SK-N-SH (cell line): ENCODE measurements at regions not wholly inside any gene's neighbourhood (a gene's known extent, or its start where the extent isn't known, plus 50 kb on each side); places are given as distances from the start of the nearest gene placed in this dataset.

Experiments used
- CTCF ChIA-PET: fragments of 300-600, 350-600 bp; formaldehyde crosslinking; extraction: SDS; loops from one replicate; lab custom pipeline; 2021; lab: Yijun Ruan, JAX
- POLR2A ChIA-PET: fragments of 350-600 bp; sonication (Branson Sonifier 250); formaldehyde crosslinking; extraction: SDS; loops from one replicate; lab custom pipeline; 2020; ENCODE audit warnings: antibody characterized with exemption, inconsistent platforms; lab: Yijun Ruan, JAX
- DNase-seq: peaks from one replicate; pipeline ENCODE4 v3.0.0; 2012
- H2AFZ ChIP-seq: fragments of 200-600 bp; sonication (generic); 2 replicates; pipeline ENCODE4 v1.8.1; 2016; ENCODE audit warnings: antibody characterized with exemption, mild to moderate bottlenecking, low read depth
- H3F3A ChIP-seq: fragments of 200-600 bp; sonication (generic); replicated peaks from 2 replicates; pipeline ENCODE3; 2016; ENCODE audit warnings: antibody characterized with exemption, mild to moderate bottlenecking; ENCODE audit not compliant: insufficient read depth
- H3K27ac ChIP-seq, 2 experiments: fragments of 200-500 bp in 1 of 2; fragments of 200-600 bp in 1 of 2; sonication (Bioruptor generic) in 1 of 2; sonication (generic), shearing (Covaris generic) in 1 of 2; 2 replicates each; pipeline versions ENCODE4 v1.5.1 to v1.6.1; 2014 to 2016; ENCODE audit warnings: low read depth in 2 of 2, inconsistent platforms in 1 of 2, low read length in 1 of 2, mild to moderate bottlenecking in 1 of 2, mixed read lengths in 1 of 2
- H3K27me3 ChIP-seq: fragments of 200-600 bp; sonication (generic), shearing (Covaris generic); 2 replicates; pipeline ENCODE4 v1.6.1; 2016; ENCODE audit warnings: mixed run types; ENCODE audit not compliant: insufficient read depth
- H3K36me3 ChIP-seq, 2 experiments: fragments of 200-500 bp in 1 of 2; fragments of 200-600 bp in 1 of 2; sonication (Bioruptor generic) in 1 of 2; sonication (generic) in 1 of 2; replicated peaks in 1 of 2; 2 replicates each; pipeline versions ENCODE3 to v1.5.1; 2014 to 2016; ENCODE audit warnings: low read length in 1 of 2, mild to moderate bottlenecking in 1 of 2; ENCODE audit not compliant: insufficient read depth in 2 of 2, control insufficient read depth in 1 of 2
- H3K4me1 ChIP-seq, 2 experiments: fragments of 200-500 bp in 1 of 2; fragments of 200-600 bp in 1 of 2; sonication (Bioruptor generic) in 1 of 2; sonication (generic), shearing (Covaris generic) in 1 of 2; 2 replicates each; pipeline versions ENCODE4 v1.5.1 to v1.6.1; 2014 to 2016; ENCODE audit warnings: low read depth in 1 of 2, low read length in 1 of 2, mixed run types in 1 of 2; ENCODE audit not compliant: insufficient read depth in 2 of 2, control insufficient read depth in 1 of 2
- H3K4me2 ChIP-seq: fragments of 200-600 bp; sonication (generic), shearing (Covaris generic); 2 replicates; pipeline ENCODE4 v1.6.1; 2017; ENCODE audit warnings: mixed run types
- H3K4me3 ChIP-seq, 2 experiments: fragments of 200-500 bp in 1 of 2; fragments of 200-600 bp in 1 of 2; sonication (Bioruptor generic) in 1 of 2; sonication (generic), shearing (Covaris generic) in 1 of 2; 2 replicates each; pipeline versions ENCODE4 v1.5.1 to v1.8.1; 2014 to 2016; ENCODE audit warnings: low read depth in 2 of 2, inconsistent platforms in 1 of 2, low read length in 1 of 2, mild to moderate bottlenecking in 1 of 2, mixed read lengths in 1 of 2, moderate library complexity in 1 of 2
- H3K79me2 ChIP-seq: fragments of 200-600 bp; sonication (generic); 2 replicates; pipeline ENCODE4 v1.8.1; 2017; ENCODE audit warnings: mild to moderate bottlenecking; ENCODE audit not compliant: insufficient read depth
- H3K9ac ChIP-seq: fragments of 200-600 bp; sonication (generic); 2 replicates; pipeline ENCODE4 v1.6.1; 2017; ENCODE audit warnings: mixed run types
- H3K9me2 ChIP-seq: fragments of 200-600 bp; sonication (generic); 2 replicates; pipeline ENCODE4 v1.6.1; 2017; ENCODE audit warnings: mixed run types
- H3K9me3 ChIP-seq: fragments of 200-600 bp; sonication (generic); 2 replicates; pipeline ENCODE4 v1.6.1; 2017; ENCODE audit warnings: mixed run types, mild to moderate bottlenecking, moderate library complexity
- H4K20me1 ChIP-seq: fragments of 200-600 bp; sonication (generic); 2 replicates; pipeline ENCODE4 v1.6.1; 2017; ENCODE audit warnings: mild to moderate bottlenecking, mixed run types; ENCODE audit not compliant: insufficient read depth
- ELF1 ChIP-seq: IDR thresholded peaks from 2 replicates; pipeline ENCODE4 v1.4.0; 2012
- EP300 ChIP-seq, 2 experiments: IDR thresholded peaks; 2 replicates each; pipeline versions ENCODE4 v1.4.0 to v1.6.1; 2012; ENCODE audit warnings: borderline replicate concordance in 1 of 2, low read depth in 1 of 2, low read length in 1 of 2
- FOXJ3 ChIP-seq: sonication (generic); formaldehyde crosslinking; IDR thresholded peaks from 2 replicates; pipeline ENCODE4 v1.5.1; 2020; ENCODE audit warnings: mild to moderate bottlenecking, missing genetic modification reagents
- FOXM1 ChIP-seq: IDR thresholded peaks from 2 replicates; pipeline ENCODE4 v1.4.0; 2012; ENCODE audit warnings: low read depth, mild to moderate bottlenecking
- GABPA ChIP-seq: IDR thresholded peaks from 2 replicates; pipeline ENCODE4 v1.4.0; 2012; ENCODE audit warnings: low read depth, mild to moderate bottlenecking
- JUND ChIP-seq: IDR thresholded peaks from 2 replicates; pipeline ENCODE4 v1.4.0; 2012
- NFIC ChIP-seq: IDR thresholded peaks from 2 replicates; pipeline ENCODE4 v1.4.0; 2012; ENCODE audit warnings: borderline replicate concordance
- RAD21 ChIP-seq: IDR thresholded peaks from 2 replicates; pipeline ENCODE4 v1.6.1; 2012; ENCODE audit warnings: mild to moderate bottlenecking, low read length
- RCOR1 ChIP-seq: fragments of 150-350 bp; IDR thresholded peaks from 2 replicates; pipeline ENCODE4 v1.6.1; 2017; ENCODE audit warnings: antibody characterized with exemption, low read length
- RFX5 ChIP-seq: IDR thresholded peaks from 2 replicates; pipeline ENCODE4 v1.6.1; 2012; ENCODE audit warnings: mild to moderate bottlenecking, improper control_type of control experiment, low read length
- RXRA ChIP-seq: IDR thresholded peaks from 2 replicates; pipeline ENCODE4 v1.4.0; 2012; ENCODE audit warnings: low read depth, mild to moderate bottlenecking, borderline replicate concordance
- SIN3A ChIP-seq: IDR thresholded peaks from 2 replicates; pipeline ENCODE4 v1.6.1; 2012; ENCODE audit warnings: low read depth, mild to moderate bottlenecking, low read length, moderate library complexity, borderline replicate concordance
- SMC3 ChIP-seq: IDR thresholded peaks from 2 replicates; pipeline ENCODE4 v1.6.1; 2012; ENCODE audit warnings: low read depth, low read length, improper control_type of control experiment
- TAF1 ChIP-seq: IDR thresholded peaks from 2 replicates; pipeline ENCODE4 v1.6.1; 2012; ENCODE audit warnings: low read depth, mild to moderate bottlenecking, low read length, moderate library complexity, borderline replicate concordance
- TCF12 ChIP-seq: IDR thresholded peaks from 2 replicates; pipeline ENCODE4 v1.4.0; 2012
- TEAD4 ChIP-seq: IDR thresholded peaks from 2 replicates; pipeline ENCODE4 v1.4.0; 2012; ENCODE audit warnings: mild to moderate bottlenecking, borderline replicate concordance; ENCODE audit not compliant: insufficient read depth
- YY1 ChIP-seq: IDR thresholded peaks from 2 replicates; pipeline ENCODE4 v1.4.0; 2012; ENCODE audit warnings: low read depth, mild to moderate bottlenecking
- WGBS: methylation state at CpG from one replicate; pipeline ENCODE4 v1.1.6; 2017; ENCODE audit warnings: low lambda C conversion rate; 5-methylcytosine and 5-hydroxymethylcytosine counted together
- TF ChIP-seq, protein P1 (sequence below): fragments of 200-600 bp; sonication (generic); IDR thresholded peaks from 2 replicates; pipeline ENCODE4 v1.6.1; 2017; ENCODE audit warnings: antibody characterized with exemption, mild to moderate bottlenecking, moderate library complexity
- TF ChIP-seq, protein P2 (sequence below): IDR thresholded peaks from 2 replicates; pipeline ENCODE4 v1.4.0; 2012; ENCODE audit warnings: low read depth, borderline replicate concordance
- TF ChIP-seq, protein P3 (sequence below): IDR thresholded peaks from 2 replicates; pipeline ENCODE4 v1.6.1; 2012; ENCODE audit warnings: mild to moderate bottlenecking, low read depth, low read length, moderate library complexity

- no peak for DNase-seq
- ChIA-PET CTCF (no interaction called here), POLR2A (no interaction called here)
- TF ChIP-seq TAF1 (no peak), TEAD4 (no peak), RFX5 (no peak), RCOR1 (no peak), TCF12 (no peak), SMC3 (no peak), SIN3A (no peak), JUND (no peak), RAD21 (no peak)
- TF ChIP-seq, protein P1, sequence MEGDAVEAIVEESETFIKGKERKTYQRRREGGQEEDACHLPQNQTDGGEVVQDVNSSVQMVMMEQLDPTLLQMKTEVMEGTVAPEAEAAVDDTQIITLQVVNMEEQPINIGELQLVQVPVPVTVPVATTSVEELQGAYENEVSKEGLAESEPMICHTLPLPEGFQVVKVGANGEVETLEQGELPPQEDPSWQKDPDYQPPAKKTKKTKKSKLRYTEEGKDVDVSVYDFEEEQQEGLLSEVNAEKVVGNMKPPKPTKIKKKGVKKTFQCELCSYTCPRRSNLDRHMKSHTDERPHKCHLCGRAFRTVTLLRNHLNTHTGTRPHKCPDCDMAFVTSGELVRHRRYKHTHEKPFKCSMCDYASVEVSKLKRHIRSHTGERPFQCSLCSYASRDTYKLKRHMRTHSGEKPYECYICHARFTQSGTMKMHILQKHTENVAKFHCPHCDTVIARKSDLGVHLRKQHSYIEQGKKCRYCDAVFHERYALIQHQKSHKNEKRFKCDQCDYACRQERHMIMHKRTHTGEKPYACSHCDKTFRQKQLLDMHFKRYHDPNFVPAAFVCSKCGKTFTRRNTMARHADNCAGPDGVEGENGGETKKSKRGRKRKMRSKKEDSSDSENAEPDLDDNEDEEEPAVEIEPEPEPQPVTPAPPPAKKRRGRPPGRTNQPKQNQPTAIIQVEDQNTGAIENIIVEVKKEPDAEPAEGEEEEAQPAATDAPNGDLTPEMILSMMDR: no peak
- H3K4me2 ChIP-seq: no peak overlapping the region
- H3K79me2 ChIP-seq: no peaks in the 10 kb centered on the region
- no peaks in the 10 kb centered on the region for H3K9me3 ChIP-seq
- no peaks in the 10 kb centered on the region for H3K9me2 ChIP-seq
- H3K36me3 ChIP-seq: no peaks in the 10 kb centered on the region
- H3K4me1 ChIP-seq: peaks cover 0 to 9% of the 10 kb centered on the region in 2 experiments; a peak in 2 of 4 replicates
- H3K27ac ChIP-seq: no peak overlapping the region
- H3K9ac ChIP-seq: no peak overlapping the region
- no peaks in the 10 kb centered on the region for H4K20me1 ChIP-seq
- H2AFZ ChIP-seq: no peak overlapping the region
- peaks cover 14% of the 10 kb centered on the region for H3F3A ChIP-seq
- no peaks in the 10 kb centered on the region for H3K27me3 ChIP-seq
- H3K4me3 ChIP-seq: no peak overlapping the region
Measured at GRCh38 chr2:189382668-189383067, 58.6 kb upstream of the WDR75 start.

DNA sequence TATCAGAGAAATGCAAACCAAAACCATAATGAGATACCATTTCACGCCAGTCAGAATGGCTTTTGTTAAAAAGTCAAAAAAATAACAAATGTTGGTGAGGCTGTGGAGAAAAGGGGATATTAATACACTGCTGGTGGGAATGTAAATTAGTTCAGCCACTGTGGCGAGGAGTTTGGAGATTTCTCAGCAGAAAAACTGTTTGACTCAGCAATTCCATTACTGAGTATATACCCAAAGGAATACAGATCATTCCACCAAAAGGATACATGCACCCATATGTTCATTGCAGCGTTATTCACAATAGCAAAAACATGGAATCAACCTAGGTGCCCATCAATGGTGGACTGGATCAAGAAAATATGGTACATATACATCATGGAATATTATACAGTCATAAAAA is 54.5 kb upstream of the WDR75 start:
- CTCF ChIA-PET: no interaction called here
- H3K9ac ChIP-seq: no peak overlapping the region
- H3K4me1 ChIP-seq: no peaks in the 10 kb centered on the region; a peak in 1 of 4 replicates
- no peaks in the 10 kb centered on the region for H3K27me3 ChIP-seq
- no peak for DNase-seq
- H3K4me2 ChIP-seq: no peak overlapping the region
- no peak overlapping the region for H3K27ac ChIP-seq
- no peaks in the 10 kb centered on the region for H4K20me1 ChIP-seq
- H3K9me3 ChIP-seq: no peaks in the 10 kb centered on the region
- TF ChIP-seq FOXM1 (no peak), RXRA (no peak)
- H2AFZ ChIP-seq: no peak overlapping the region
- WGBS: 79% methylated on average over 3 of the region's 3 CpGs
- H3K4me3 ChIP-seq: no peak overlapping the region
- no peaks in the 10 kb centered on the region for H3K36me3 ChIP-seq
- no peaks in the 10 kb centered on the region for H3K79me2 ChIP-seq
- H3K9me2 ChIP-seq: no peaks in the 10 kb centered on the region
- POLR2A ChIA-PET: no interaction called here
- H3F3A ChIP-seq: peaks cover 6% of the 10 kb centered on the region

- H3K4me2 ChIP-seq: no peak overlapping the region
- POLR2A ChIA-PET: no interaction called here
- CTCF ChIA-PET: no interaction called here
- TF ChIP-seq, protein P2, sequence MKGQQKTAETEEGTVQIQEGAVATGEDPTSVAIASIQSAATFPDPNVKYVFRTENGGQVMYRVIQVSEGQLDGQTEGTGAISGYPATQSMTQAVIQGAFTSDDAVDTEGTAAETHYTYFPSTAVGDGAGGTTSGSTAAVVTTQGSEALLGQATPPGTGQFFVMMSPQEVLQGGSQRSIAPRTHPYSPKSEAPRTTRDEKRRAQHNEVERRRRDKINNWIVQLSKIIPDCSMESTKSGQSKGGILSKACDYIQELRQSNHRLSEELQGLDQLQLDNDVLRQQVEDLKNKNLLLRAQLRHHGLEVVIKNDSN: no peak
- TF ChIP-seq EP300 (IDR thresholded peaks at IDR 0.05; ENCODE audit: borderline replicate concordance in 1 of 2, low read depth in 1 of 2, low read length in 1 of 2) (no peak), SMC3 (no peak), ELF1 (no peak), TEAD4 (no peak), GABPA (no peak), NFIC (no peak), TAF1 (no peak), TCF12 (no peak), FOXJ3 (CRISPR knock-in tag) (no peak), YY1 (no peak)
- TF ChIP-seq, protein P3, sequence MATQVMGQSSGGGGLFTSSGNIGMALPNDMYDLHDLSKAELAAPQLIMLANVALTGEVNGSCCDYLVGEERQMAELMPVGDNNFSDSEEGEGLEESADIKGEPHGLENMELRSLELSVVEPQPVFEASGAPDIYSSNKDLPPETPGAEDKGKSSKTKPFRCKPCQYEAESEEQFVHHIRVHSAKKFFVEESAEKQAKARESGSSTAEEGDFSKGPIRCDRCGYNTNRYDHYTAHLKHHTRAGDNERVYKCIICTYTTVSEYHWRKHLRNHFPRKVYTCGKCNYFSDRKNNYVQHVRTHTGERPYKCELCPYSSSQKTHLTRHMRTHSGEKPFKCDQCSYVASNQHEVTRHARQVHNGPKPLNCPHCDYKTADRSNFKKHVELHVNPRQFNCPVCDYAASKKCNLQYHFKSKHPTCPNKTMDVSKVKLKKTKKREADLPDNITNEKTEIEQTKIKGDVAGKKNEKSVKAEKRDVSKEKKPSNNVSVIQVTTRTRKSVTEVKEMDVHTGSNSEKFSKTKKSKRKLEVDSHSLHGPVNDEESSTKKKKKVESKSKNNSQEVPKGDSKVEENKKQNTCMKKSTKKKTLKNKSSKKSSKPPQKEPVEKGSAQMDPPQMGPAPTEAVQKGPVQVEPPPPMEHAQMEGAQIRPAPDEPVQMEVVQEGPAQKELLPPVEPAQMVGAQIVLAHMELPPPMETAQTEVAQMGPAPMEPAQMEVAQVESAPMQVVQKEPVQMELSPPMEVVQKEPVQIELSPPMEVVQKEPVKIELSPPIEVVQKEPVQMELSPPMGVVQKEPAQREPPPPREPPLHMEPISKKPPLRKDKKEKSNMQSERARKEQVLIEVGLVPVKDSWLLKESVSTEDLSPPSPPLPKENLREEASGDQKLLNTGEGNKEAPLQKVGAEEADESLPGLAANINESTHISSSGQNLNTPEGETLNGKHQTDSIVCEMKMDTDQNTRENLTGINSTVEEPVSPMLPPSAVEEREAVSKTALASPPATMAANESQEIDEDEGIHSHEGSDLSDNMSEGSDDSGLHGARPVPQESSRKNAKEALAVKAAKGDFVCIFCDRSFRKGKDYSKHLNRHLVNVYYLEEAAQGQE: no peak
Measured at GRCh38 chr2:189391201-189391600, 50.1 kb upstream of the WDR75 start.

More at GRCh38 chr2:189391201-189391600, 50.1 kb upstream of the WDR75 start:
- H4K20me1 ChIP-seq: no peaks in the 10 kb centered on the region
- H3K9me3 ChIP-seq: no peaks in the 10 kb centered on the region
- H3K36me3 ChIP-seq: no peaks in the 10 kb centered on the region
- WGBS: 81% methylated on average over 3 of the region's 3 CpGs
- H3K27ac ChIP-seq: peak overlapping the region; percentile 34 to 98; a peak in 3 of 4 replicates
- no peak overlapping the region for H3K4me3 ChIP-seq
- H3F3A ChIP-seq: peaks cover 30% of the 10 kb centered on the region
- no peaks in the 10 kb centered on the region for H3K27me3 ChIP-seq
- H3K79me2 ChIP-seq: no peaks in the 10 kb centered on the region
- H3K9me2 ChIP-seq: no peaks in the 10 kb centered on the region
- no peak overlapping the region for H3K9ac ChIP-seq
- H3K4me1 ChIP-seq: peaks cover 0 to 21% of the 10 kb centered on the region in 2 experiments; a peak in 2 of 4 replicates
- DNase-seq: no peak
- H2AFZ ChIP-seq: no peak overlapping the region
